ENCODE measurements at regions not wholly inside any gene's neighbourhood (a gene's known extent, or its start where the extent isn't known, plus 50 kb on each side); places are given as distances from the start of the nearest gene placed in this dataset.

- TF ChIP-seq TGIF2 (CRISPR knock-in tag; IDR thresholded peaks at IDR 0.05) (no peak), ZNF512 (CRISPR knock-in tag; IDR thresholded peaks at IDR 0.05) (no peak), ZNF143 (CRISPR knock-in tag; IDR thresholded peaks at IDR 0.05) (no peak), ZSCAN31 (CRISPR knock-in tag; IDR thresholded peaks at IDR 0.05; ENCODE audit: low read depth) (no peak), MNT (IDR thresholded peaks at IDR 0.05) (no peak), YY1 (IDR thresholded peaks at IDR 0.05; ENCODE audit: insufficient read depth, insufficient replicate concordance, low read depth, low read length) (no peak)
These were observed 612.3 kb upstream of the BTBD3 start (continued) for GRCh38 chr20:11305406-11305805.

GRCh38 chr20:11311659-11312224 lies 606.0 kb upstream of the BTBD3 start:
- no peaks in the 10 kb centered on the region for H3K36me3 ChIP-seq (replicated peaks in 1 of 2; ENCODE audit: control insufficient read depth in 1 of 2, insufficient read depth in 2 of 2, low read length in 2 of 2)
- ChIA-PET CTCF (ENCODE audit: low intra/inter-chr PET ratio, low total read pairs) (no interaction called here), POLR2A (no interaction called here)
- H3K9me3 ChIP-seq (ENCODE audit: low read length), result no peaks in the 10 kb centered on the region
- 22% methylated on average over 3 of the region's 3 CpGs for WGBS (ENCODE audit: low lambda C conversion rate)
- DNase-seq (ENCODE audit: low spot score), result no peak
- H3K9ac ChIP-seq (ENCODE audit: insufficient read depth, low read depth, low read length), result no peak overlapping the region
- no TSS peak for BruUV-seq (replicated peaks)
- no peak for ATAC-seq
- H3K79me2 ChIP-seq (ENCODE audit: insufficient read depth, low read length), result no peaks in the 10 kb centered on the region
- TF ChIP-seq MTERF4 (CRISPR knock-in tag; IDR thresholded peaks at IDR 0.05) (no peak), ARID3A (IDR thresholded peaks at IDR 0.05; ENCODE audit: low read depth, low read length) (no peak), AGO2 (optimal IDR thresholded peaks at IDR 0.05; ENCODE audit: low read depth, low read length) (no peak), TEAD2 (CRISPR knock-in tag; IDR thresholded peaks at IDR 0.05) (no peak)
- H3K27ac ChIP-seq (ENCODE audit: extremely low read length, insufficient read depth, low read length), result no peak overlapping the region
- no peaks in the 10 kb centered on the region for H4K20me1 ChIP-seq (ENCODE audit: insufficient read depth, low read length)
- no peak overlapping the region for H2AFZ ChIP-seq (ENCODE audit: low read length)
- H3K4me3 ChIP-seq (replicated peaks in 1 of 3; ENCODE audit: insufficient read depth in 1 of 3, low read depth in 2 of 3, low read length in 3 of 3), result no peak overlapping the region
- in situ Hi-C loops (cut with HindIII; ENCODE audit: extremely low pct_ligation_motif_present, low pct_unique_long_range_greater_than_20kb) (no loop called here), intact Hi-C loops (cut with micrococcal nuclease; ENCODE audit: unreplicated experiment) (no loop called here)
- no peaks in the 10 kb centered on the region for H3K27me3 ChIP-seq (ENCODE audit: control insufficient read depth in 1 of 2, insufficient read depth in 2 of 2, low read length in 2 of 2)
- no peak for FAIRE-seq
- H3K4me1 ChIP-seq (ENCODE audit: insufficient read depth, low read length), result no peaks in the 10 kb centered on the region
- no peak overlapping the region for H3K4me2 ChIP-seq (ENCODE audit: low read depth, low read length)
